Parathyroid adenoma (tissue), 2 donors: ENCODE measurements at regions not wholly inside any gene's neighbourhood (a gene's known extent, or its start where the extent isn't known, plus 50 kb on each side); places are given as distances from the start of the nearest gene placed in this dataset.

ENCODE experiments used
- H2AFZ ChIP-seq: fragments of 300-600 bp; sonication (generic); one replicate; pipeline ENCODE4 v1.7.0; 2017; ENCODE audit warnings: antibody characterized with exemption, mild to moderate bottlenecking
- H3K27ac ChIP-seq: fragments of 300-600 bp; sonication (generic); one replicate; pipeline ENCODE4 v1.7.0; 2017
- H3K27me3 ChIP-seq: fragments of 300-600 bp; sonication (generic); one replicate; pipeline ENCODE4 v1.7.0; 2017; ENCODE audit warnings: low read length; ENCODE audit not compliant: control insufficient read depth, insufficient read depth
- H3K36me3 ChIP-seq: fragments of 300-600 bp; sonication (generic); one replicate; pipeline ENCODE4 v1.7.0; 2017; ENCODE audit warnings: low read length; ENCODE audit not compliant: control insufficient read depth, insufficient read depth
- H3K4me1 ChIP-seq: fragments of 300-600 bp; sonication (generic); one replicate; pipeline ENCODE4 v1.7.0; 2017; ENCODE audit warnings: control low read depth
- H3K4me2 ChIP-seq: fragments of 300-600 bp; sonication (generic); one replicate; pipeline ENCODE4 v1.7.0; 2017; ENCODE audit warnings: low read length
- H3K4me3 ChIP-seq: fragments of 300-600 bp; sonication (generic); one replicate; pipeline ENCODE4 v1.7.0; 2017; ENCODE audit warnings: low read depth, low read length
- H3K79me2 ChIP-seq: fragments of 300-600 bp; sonication (generic); one replicate; pipeline ENCODE4 v1.7.0; 2017; ENCODE audit warnings: control low read depth
- H3K9ac ChIP-seq: fragments of 300-600 bp; sonication (generic); one replicate; pipeline ENCODE4 v1.7.0; 2017; ENCODE audit warnings: mild to moderate bottlenecking
- H3K9me3 ChIP-seq: fragments of 300-600 bp; sonication (generic); one replicate; pipeline ENCODE4 v1.7.0; 2017; ENCODE audit warnings: low read length; ENCODE audit not compliant: control insufficient read depth
- TF ChIP-seq, protein P1 (sequence below): fragments of 300-600 bp; sonication (generic); IDR thresholded peaks from one replicate; pipeline ENCODE4 v1.7.0; 2017; ENCODE audit warnings: antibody characterized with exemption, mild to moderate bottlenecking
- donor health status: primary hyperparathyroidism.

DNA sequence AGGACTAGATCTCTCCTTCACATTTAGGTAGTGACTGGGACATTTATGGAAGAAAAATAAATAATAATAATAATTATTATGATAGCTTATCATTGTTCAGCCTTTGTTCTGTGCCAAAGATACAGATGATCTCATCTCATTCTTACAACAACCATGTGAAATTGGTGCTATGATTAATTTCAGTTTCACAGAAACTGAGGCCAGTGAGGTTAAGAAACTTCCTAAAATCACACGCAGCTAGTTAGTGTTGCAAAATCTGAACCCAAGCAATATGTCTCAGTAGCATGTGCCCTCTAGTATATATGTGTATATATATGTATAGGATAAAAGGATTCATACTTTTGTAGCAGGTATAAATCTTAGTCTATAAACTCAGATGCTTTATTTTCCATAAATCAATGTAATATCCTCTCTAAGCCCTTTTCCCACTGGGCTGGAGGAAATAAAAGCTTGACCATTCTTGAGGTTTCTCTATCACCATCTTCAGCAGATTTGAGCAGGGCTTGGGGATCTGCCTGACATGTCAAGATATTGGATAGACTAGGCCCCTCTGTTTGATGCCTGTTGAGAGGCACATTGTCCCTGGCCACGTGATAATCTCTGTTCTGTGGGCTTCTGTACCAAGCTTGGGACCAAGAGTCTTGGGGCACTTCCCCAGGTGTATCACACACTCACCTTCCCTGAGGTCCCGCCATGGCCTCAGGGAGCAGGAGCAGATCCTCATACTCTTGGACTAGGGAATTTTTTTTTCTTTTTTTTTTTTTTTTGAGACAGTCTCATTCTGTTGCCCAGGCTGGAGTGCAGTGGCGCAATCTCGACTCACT lies 172.6 kb upstream of the NRP1 start:
- Histone ChIP-seq H3K36me3 (no peaks in the 10 kb centered on the region), H3K9ac (no peak overlapping the region), H3K9me3 (no peaks in the 10 kb centered on the region), H3K4me2 (no peak overlapping the region), H3K4me1 (no peaks in the 10 kb centered on the region), H3K4me3 (no peak overlapping the region), H2AFZ (no peak overlapping the region), H3K27me3 (no peaks in the 10 kb centered on the region), H3K27ac (no peak overlapping the region), H3K79me2 (no peaks in the 10 kb centered on the region)
- TF ChIP-seq, protein P1, sequence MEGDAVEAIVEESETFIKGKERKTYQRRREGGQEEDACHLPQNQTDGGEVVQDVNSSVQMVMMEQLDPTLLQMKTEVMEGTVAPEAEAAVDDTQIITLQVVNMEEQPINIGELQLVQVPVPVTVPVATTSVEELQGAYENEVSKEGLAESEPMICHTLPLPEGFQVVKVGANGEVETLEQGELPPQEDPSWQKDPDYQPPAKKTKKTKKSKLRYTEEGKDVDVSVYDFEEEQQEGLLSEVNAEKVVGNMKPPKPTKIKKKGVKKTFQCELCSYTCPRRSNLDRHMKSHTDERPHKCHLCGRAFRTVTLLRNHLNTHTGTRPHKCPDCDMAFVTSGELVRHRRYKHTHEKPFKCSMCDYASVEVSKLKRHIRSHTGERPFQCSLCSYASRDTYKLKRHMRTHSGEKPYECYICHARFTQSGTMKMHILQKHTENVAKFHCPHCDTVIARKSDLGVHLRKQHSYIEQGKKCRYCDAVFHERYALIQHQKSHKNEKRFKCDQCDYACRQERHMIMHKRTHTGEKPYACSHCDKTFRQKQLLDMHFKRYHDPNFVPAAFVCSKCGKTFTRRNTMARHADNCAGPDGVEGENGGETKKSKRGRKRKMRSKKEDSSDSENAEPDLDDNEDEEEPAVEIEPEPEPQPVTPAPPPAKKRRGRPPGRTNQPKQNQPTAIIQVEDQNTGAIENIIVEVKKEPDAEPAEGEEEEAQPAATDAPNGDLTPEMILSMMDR, result no peak

DNA sequence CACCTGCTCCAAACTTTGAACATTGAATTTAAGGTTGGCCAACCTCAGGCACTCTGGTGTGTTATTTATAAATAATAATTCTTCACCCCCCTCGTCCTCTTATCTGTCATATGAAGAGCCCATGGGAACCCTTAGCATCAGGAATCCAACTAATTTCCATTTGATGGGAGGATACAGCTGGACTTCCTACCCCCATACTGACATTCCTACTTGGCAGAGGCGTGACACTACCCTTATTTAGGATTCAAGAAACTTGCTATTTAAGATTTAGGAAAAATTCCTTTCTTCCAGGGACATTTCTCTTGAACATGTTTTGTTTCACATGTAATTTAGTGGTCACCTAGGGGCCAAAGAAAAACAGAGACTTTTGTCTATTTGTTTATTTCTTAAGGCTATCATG lies 171.9 kb upstream of the NRP1 start:
- H2AFZ ChIP-seq, result no peak overlapping the region
- no peaks in the 10 kb centered on the region for H3K79me2 ChIP-seq
- H3K4me3 ChIP-seq, result no peak overlapping the region
- H3K27me3 ChIP-seq, result no peaks in the 10 kb centered on the region
- no peaks in the 10 kb centered on the region for H3K36me3 ChIP-seq
- no peak overlapping the region for H3K9ac ChIP-seq
- H3K9me3 ChIP-seq, result no peaks in the 10 kb centered on the region
- H3K27ac ChIP-seq, result no peak overlapping the region
- TF ChIP-seq, protein P1, result no peak
- H3K4me2 ChIP-seq, result no peak overlapping the region
- no peaks in the 10 kb centered on the region for H3K4me1 ChIP-seq

DNA sequence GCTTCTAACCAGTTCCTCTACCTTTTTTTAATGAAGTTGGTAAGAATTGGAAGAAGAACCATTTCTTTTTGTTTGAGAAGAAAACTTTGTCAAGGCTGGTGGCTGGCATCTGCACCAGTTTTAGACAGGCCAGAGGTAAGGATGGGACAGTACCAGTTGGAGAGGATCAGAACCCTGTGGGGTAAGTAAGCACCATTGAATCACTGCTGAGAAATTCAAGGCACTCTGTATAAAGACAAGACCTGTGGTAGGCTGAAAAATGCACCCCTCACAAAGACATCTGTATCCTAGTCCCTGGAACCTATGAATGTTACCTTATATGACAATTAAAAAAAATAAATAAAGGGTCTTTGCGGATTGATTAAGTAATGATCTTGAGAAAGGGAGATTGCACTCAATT lies 166.7 kb upstream of the NRP1 start:
- Histone ChIP-seq H3K4me1 (no peaks in the 10 kb centered on the region), H3K36me3 (no peaks in the 10 kb centered on the region), H3K9ac (no peak overlapping the region), H2AFZ (no peak overlapping the region), H3K27ac (no peak overlapping the region), H3K79me2 (no peaks in the 10 kb centered on the region), H3K27me3 (no peaks in the 10 kb centered on the region), H3K4me3 (no peak overlapping the region), H3K4me2 (no peak overlapping the region), H3K9me3 (no peaks in the 10 kb centered on the region)
- TF ChIP-seq, protein P1, result no peak

DNA sequence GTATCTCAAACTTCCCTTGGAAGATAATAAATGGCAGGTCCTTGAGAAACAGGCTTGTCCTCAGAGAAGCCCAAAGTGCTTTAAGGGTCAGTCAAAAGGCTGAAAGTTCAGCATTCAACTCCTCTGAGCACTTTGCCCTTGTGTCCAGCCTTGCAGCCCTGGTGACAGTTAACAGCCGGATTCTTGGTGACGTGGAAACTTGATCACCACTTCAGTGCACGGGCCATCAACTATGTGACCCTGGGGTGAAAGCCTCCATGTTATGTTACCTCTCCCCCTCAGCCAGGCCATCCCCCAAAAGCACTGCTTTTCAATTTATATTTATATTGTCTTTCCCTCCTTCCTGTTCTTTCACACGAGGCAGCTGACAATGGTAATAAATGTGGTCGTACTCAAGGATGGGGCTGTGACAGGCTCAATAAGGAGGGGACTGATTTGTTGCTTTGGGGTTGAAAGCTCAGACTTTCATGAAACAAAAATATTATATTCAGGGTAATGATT lies 164.0 kb upstream of the NRP1 start:
- H3K79me2 ChIP-seq, result no peaks in the 10 kb centered on the region
- H3K4me3 ChIP-seq, result no peak overlapping the region
- H3K9me3 ChIP-seq, result no peaks in the 10 kb centered on the region
- H3K9ac ChIP-seq, result no peak overlapping the region
- H3K4me1 ChIP-seq, result no peaks in the 10 kb centered on the region
- no peaks in the 10 kb centered on the region for H3K27me3 ChIP-seq
- H3K27ac ChIP-seq, result no peak overlapping the region
- H3K36me3 ChIP-seq, result no peaks in the 10 kb centered on the region
- no peak overlapping the region for H2AFZ ChIP-seq
- TF ChIP-seq, protein P1, result no peak
- no peak overlapping the region for H3K4me2 ChIP-seq

DNA sequence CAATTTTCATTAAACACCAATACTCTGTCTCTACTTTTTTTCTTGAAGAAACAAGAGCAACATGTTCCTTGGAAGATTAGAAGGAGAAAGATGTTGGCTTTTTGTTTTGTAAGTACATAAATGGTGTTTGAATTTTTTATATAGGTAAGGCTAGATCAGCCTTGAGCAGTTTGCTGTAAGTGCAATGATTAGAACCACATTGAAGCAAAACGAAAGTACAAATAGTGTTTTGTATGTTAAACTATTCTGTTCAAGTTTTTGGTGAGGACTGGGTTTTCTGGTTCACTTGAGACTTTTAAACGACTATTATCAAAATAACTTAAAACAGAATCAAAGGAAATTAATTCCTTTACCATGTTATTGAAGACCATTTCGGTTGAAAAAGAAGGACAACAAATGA lies 162.9 kb upstream of the NRP1 start:
- no peak overlapping the region for H3K9ac ChIP-seq
- no peak overlapping the region for H3K4me3 ChIP-seq
- no peaks in the 10 kb centered on the region for H3K36me3 ChIP-seq
- H3K4me2 ChIP-seq, result no peak overlapping the region
- no peak overlapping the region for H3K27ac ChIP-seq
- no peaks in the 10 kb centered on the region for H3K9me3 ChIP-seq
- H3K79me2 ChIP-seq, result no peaks in the 10 kb centered on the region
- no peaks in the 10 kb centered on the region for H3K27me3 ChIP-seq
- TF ChIP-seq, protein P1, result no peak
- no peak overlapping the region for H2AFZ ChIP-seq
- no peaks in the 10 kb centered on the region for H3K4me1 ChIP-seq
